GM19043 (cell line): ENCODE measurements at regions not wholly inside any gene's neighbourhood (a gene's known extent, or its start where the extent isn't known, plus 50 kb on each side); places are given as distances from the start of the nearest gene placed in this dataset.

ENCODE experiments used
- ATAC-seq: cut with Tn5 transposase; IDR thresholded peaks from one replicate; pipeline ENCODE4 v1.9.1; 2021; ENCODE audit warnings: low read depth; ENCODE audit not compliant: unreplicated experiment

GRCh38 chr6:33925210-33925609, 121.4 kb upstream of the MLN start:
- ATAC-seq, result no peak

GRCh38 chr6:33924681-33925080, 120.9 kb upstream of the MLN start:
- ATAC-seq, result no peak

- no peak for ATAC-seq
Observed at GRCh38 chr6:33923857-33924514, 120.2 kb upstream of the MLN start.

GRCh38 chr6:33921745-33922144, 117.9 kb upstream of the MLN start:
- no peak for ATAC-seq

- no peak for ATAC-seq
Observed at GRCh38 chr6:33918175-33918695, 114.4 kb upstream of the MLN start.

GRCh38 chr6:33915134-33915533, 111.3 kb upstream of the MLN start:
- ATAC-seq, result no peak

- no peak for ATAC-seq
Observed at GRCh38 chr6:33914645-33915044, 110.8 kb upstream of the MLN start.

- no peak for ATAC-seq
Observed at GRCh38 chr6:33912195-33912594, 108.4 kb upstream of the MLN start.

- ATAC-seq, result no peak
Observed at GRCh38 chr6:33911488-33911887, 107.7 kb upstream of the MLN start.

- no peak for ATAC-seq
Observed at GRCh38 chr6:33910594-33910993, 106.8 kb upstream of the MLN start.

GRCh38 chr6:33909737-33910136, 105.9 kb upstream of the MLN start:
- ATAC-seq, result no peak

- ATAC-seq, result no peak
Observed at GRCh38 chr6:33908025-33908424, 104.2 kb upstream of the MLN start.

GRCh38 chr6:33907227-33907626, 103.4 kb upstream of the MLN start:
- ATAC-seq, result no peak

- ATAC-seq, result no peak
Observed at GRCh38 chr6:33906439-33906838, 102.6 kb upstream of the MLN start.

- no peak for ATAC-seq
Observed at GRCh38 chr6:33905071-33905609, 101.3 kb upstream of the MLN start.

- no peak for ATAC-seq
Observed at GRCh38 chr6:33904747-33905065, 100.9 kb upstream of the MLN start.

- ATAC-seq, result peak; percentile 72
Observed at GRCh38 chr6:33904050-33904746, 100.4 kb upstream of the MLN start.

- ATAC-seq, result no peak
Observed at GRCh38 chr6:33903579-33903978, 99.8 kb upstream of the MLN start.

GRCh38 chr6:33902457-33902853, 98.7 kb upstream of the MLN start:
- no peak for ATAC-seq

- no peak for ATAC-seq
Observed at GRCh38 chr6:33901822-33902456, 98.1 kb upstream of the MLN start.

GRCh38 chr6:33898771-33899170, 95.0 kb upstream of the MLN start:
- ATAC-seq, result no peak
